GM19238 (cell line): ENCODE measurements at regions not wholly inside any gene's neighbourhood (a gene's known extent, or its start where the extent isn't known, plus 50 kb on each side); places are given as distances from the start of the nearest gene placed in this dataset.
"Not testable (repeated sequence)": the region's sequence is repeated elsewhere in the genome, so short reads cannot be mapped to it uniquely, and the experiment has no call there.

ENCODE experiments used
- DNase-seq: peaks from one replicate; pipeline ENCODE4 v3.0.0; 2011; ENCODE audit warnings: low spot score; ENCODE audit not compliant: insufficient read length

- DNase-seq: no peak
These were observed 49.8 kb downstream of the ABCC12 start for GRCh38 chr16:48105976-48106375.

GRCh38 chr16:48105456-48105855 is 50.3 kb downstream of the ABCC12 start:
- DNase-seq: no peak

DNA sequence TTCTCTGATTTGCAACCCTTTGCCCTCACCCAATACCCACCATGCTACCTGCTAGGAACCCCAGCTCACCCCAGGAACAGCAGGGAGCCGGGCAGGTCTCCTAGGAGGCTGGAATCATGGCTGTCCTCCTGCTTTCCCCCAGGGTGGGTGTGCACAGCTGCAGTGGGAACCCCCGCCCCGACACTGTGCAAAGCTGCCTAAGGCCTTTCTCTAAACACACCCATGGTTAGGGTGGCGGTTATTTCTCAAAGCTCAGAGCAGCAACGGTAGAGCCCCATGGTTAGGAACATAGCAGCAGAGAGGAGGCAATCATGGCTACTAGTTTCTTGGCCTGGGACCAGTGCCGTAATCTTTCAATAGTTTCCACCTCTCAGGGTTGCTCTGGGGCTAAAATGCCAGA is 52.2 kb downstream of the ABCC12 start:
- no peak for DNase-seq

GRCh38 chr16:48102083-48103008 is 53.4 kb downstream of the ABCC12 start:
- DNase-seq: no peak

DNA sequence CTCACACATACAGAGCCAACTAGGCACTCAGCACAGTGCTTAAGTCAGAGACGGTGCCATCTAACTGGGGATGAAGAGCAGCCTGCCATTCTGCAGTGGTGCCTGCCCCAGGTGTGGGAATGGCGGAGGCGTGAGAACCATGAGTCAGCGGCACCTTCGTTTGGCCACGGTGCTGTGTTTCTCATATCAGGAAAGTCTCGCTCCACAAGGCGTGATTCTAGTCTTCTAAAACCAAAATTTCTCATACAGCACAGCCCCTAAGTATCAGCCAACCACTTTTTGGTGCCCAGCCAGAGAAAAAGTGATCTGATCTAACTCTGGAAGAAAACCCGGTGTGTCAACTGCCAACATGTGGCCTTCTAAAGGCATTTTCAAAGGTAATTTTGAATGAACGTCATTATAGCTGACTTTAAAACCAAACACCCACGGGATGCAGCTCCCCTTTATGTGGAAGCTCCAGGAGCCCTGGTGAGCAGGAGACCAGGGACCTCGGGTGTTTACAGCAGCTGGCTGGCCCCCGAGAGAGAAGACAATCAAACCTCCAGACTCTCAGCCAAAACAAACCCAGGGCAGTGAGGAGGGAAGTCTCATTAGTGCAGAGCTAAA is 54.6 kb downstream of the ABCC12 start:
- no peak for DNase-seq

GRCh38 chr16:48099455-48099854 is 56.3 kb downstream of the ABCC12 start:
- DNase-seq: no peak

GRCh38 chr16:48098472-48098871 is 57.3 kb downstream of the ABCC12 start:
- no peak for DNase-seq

DNA sequence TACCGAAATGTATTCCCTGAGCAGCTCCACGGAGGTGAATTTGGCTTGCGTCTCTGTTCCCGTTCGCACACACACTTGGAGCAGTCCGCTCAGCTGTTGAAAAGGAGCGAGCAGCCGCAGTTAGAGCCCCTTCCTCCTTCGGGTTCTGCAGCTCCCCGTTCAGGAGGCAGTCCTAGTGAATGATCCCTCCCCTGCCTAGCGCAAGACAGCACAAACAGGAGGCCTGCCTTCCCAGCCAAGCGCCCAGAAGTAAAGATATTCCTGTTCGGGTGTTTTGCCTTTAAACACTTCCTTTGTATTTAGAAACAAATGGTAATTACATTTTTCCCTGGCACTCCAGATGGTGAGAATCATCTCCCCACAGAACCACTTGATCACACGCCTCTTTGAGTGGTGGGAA is 64.7 kb downstream of the ABCC12 start:
- no peak for DNase-seq

- no peak for DNase-seq
These were observed 66.6 kb downstream of the ABCC12 start for GRCh38 chr16:48089053-48089792.

- DNase-seq: no peak
These were observed 68.2 kb downstream of the ABCC12 start for GRCh38 chr16:48087639-48088038.

DNA sequence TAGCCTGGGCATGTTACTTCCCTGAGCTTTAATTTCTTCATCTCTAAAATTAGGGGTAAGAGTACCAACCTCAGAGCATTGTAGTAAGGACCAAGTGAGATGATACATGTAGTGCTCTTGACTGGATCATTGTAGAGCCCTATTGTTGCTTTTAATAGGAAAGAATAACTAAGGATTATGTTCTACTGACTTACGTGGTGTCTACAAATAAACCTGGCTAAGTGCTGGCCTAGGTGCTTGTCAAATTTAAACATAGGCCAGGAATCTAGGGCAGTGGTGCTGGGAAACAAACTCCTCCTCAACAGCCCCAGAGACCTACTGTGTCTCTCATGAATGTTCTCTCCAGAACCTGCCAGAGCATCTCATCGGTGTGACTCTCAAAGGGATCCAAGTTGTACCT is 69.4 kb downstream of the ABCC12 start:
- no peak for DNase-seq

GRCh38 chr16:48085729-48086128 is 70.1 kb downstream of the ABCC12 start:
- no peak for DNase-seq

GRCh38 chr16:48084826-48085225 is 71.0 kb downstream of the ABCC12 start:
- no peak for DNase-seq

DNA sequence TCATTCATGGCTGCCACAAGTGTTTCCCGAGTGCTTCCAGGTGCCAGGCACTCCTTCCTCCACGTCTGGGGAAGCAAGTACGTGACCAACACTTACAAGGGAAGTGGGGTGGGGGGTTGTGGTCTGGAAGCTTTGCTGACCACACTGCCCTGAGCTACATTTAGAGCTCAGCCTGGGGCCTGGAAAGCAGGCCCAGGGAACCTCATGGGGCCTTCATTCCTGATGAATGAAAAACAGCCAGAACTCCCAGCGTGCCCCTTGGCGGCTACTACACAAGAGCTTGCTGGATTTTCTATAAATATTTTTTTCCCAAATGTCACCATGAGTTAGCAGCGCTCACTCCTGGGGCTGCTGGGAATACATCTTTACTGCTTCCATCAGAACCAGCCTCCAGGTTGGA is 73.3 kb downstream of the ABCC12 start:
- DNase-seq: no peak

DNA sequence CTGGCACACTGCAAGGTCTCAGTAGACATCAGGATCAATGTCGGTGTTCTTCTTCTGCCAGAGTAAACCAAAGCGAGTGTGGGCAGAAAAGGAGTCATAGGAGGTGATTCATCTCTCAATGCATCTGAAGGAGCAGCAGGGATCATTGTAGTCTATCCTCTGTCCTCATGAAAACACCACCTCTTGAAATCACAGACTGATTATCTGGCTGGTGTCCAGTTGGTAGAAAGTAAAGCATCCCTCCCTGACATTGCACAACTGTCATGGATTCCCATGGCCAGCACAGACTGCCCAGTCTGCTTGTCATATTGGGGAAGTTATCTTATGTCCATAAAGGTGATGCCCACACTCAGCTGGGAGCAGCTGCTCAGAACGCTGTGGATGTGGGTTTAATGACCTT is 74.1 kb downstream of the ABCC12 start:
- no peak for DNase-seq

DNA sequence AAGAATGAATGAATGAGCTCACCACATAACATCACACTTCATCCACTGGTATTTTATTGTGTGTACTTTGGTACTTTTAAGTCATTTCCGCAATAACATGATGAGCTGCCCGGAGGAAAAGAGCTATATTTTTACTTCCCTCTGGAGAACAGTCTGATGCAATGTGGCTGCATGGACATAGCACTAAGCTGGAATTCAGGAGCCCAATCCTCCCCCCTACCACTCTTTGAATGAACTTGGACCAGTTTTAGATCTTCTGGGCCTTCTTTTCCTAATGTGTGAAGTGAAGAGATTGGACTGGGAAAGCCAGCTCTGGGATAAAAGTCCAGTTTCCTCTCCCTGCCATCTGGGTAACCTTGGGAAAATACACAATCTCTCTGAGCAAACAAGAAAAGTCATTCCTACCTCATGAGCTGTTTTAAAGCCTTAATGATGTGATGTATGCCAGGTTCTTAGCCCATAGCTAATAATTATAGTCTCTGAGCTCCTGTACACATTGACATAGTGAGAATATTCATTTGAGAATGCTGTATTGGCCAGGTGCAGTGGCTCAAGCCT is 79.3 kb downstream of the ABCC12 start:
- DNase-seq: no peak

GRCh38 chr16:48075398-48075797 is 80.4 kb downstream of the ABCC12 start:
- DNase-seq: no peak

DNA sequence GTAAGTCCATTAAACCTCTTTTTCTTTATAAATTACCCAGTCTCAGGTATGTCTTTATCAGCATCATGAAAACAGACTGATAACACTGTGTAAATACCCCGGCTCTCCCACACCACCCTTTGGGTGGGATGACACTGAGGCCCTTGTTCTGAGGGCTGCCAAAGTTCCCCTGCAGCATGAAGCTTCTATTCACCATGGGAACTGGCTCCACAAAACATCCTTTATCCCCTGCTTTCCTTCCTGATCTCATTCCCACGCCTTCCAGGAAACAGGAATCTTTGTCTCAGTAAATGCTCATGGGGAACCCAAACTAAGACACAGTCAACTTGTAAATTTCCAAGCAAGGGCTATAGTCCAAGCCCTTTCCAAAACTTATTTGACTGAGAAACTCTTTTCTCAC is 88.4 kb downstream of the ABCC12 start:
- DNase-seq: no peak

DNA sequence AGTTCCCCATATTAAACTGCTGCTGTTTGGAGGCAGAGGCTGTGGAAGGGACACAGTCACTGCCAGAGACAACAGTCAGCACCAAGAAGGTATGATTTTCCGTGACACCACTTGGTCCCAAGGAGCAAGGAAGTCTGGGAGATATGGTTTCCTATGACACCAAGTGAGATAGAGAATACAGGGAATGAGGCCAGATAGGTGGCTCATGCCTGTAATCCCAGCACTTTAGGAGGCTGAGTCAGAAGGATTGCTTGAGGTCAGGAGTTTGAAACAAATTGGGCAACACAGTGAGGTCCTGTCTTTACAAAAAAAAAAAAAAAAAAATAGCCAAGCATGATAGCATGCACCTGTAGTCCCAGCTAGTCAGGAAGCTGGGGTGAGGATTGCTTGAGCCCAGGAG is 90.8 kb downstream of the ABCC12 start:
- no peak for DNase-seq

DNA sequence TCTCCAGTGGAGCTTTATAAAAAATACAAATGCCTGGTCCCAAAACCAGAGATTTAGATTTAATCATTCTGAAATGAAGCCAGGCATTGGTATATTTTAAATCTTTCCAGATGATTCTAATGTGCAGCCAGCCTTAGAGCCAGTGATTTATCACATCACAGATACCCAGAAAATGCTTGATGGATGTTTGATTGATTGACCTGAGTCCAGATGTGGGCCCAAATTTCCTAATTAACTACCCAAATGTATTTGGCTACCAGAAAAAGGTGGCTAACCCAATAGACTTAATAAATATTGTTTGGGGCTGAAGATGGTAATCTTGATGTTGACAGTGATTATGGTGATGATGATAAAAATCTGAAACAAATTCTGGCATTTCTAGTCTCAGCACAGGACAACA is 93.1 kb downstream of the ABCC12 start:
- DNase-seq: no peak

DNA sequence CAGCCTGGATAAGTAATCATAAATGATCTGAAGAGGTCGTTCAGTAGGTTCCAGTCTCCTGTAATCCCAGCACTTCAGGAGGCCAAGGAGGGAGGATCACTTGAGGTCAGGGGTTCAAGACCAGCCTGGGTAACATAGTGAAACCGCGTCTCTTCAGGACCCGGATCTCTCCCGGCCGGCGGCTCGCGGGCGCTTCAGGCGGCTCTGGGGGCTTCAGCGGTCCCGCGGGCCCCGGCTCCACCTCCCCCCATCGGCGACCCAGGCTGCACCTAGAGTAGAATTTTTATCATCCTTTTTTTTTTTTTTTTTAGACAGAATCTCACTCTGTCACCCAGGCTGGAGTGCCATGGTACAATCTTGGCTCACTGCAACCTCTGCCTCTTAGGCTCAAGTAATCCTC is 95.9 kb downstream of the ABCC12 start:
- no peak for DNase-seq

DNA sequence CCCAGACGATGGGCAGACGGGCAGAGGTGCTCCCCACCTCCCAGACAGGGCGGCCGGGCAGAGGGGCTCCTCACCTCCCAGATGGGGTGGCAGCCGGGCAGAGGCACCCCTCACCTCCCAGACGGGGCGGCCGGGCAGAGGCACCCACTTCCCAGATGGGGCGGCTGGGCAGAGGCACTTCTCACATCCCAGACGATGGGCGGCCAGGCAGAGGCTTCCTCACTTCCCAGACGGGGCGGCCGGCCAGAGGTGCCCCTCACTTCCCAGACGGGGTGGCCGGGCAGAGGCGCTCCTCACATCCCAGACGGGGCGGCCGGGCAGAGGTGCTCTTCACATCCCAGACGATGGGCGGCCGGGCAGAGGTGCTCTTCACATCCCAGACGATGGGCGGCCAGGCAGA is 96.6 kb downstream of the ABCC12 start:
- not testable (repeated sequence) for DNase-seq
